ENCODE measurements at regions not wholly inside any gene's neighbourhood (a gene's known extent, or its start where the extent isn't known, plus 50 kb on each side); places are given as distances from the start of the nearest gene placed in this dataset.

DNA sequence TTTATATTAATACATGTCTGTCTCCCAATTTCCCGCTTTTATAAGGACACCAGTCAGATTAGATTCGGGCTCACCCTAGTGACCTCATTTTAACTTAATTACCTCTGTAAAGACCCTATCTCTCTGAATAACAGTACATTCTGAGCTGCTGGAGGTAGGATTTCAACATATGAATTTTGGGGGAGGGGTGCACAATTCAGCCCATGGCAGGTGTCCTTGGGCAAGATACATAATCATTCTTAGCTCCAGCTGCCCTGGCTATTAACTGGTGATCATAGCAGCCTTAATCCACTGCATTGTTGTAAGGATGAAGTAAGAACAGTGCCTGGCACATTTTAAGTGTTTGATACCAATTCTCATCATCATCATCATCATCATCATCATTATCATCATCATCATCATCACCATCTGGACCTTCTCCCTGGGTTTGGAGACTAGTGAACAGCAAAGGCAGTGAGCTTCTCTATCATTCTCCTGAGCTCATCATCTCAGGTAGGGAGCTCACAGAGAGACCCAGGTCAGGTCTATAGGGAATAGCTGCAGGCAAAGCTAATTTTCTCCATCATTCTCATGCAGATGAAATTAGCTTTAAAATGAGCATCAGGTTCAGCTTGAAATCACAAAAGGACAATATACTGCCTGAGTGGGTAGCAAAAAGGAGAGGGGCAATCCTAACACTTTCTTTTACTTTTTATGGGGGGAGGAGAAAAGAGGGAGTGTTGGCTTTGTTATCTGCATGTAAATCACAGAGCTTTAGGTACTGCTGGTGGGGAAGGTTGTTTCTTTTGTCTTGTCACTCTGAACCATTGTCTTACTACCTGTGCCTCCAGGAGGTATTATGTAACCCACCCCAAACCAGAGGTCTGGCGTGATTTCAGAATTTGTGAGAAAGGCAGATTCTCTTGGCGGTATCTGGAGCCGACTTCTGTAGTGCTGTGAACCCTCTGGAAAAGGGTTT, 125.5 kb upstream of the SPRED2 start:
- no peak for TF ChIP-seq RAD21 (IDR thresholded peaks at IDR 0.05; ENCODE audit: low read length)
- TF ChIP-seq, protein P1, sequence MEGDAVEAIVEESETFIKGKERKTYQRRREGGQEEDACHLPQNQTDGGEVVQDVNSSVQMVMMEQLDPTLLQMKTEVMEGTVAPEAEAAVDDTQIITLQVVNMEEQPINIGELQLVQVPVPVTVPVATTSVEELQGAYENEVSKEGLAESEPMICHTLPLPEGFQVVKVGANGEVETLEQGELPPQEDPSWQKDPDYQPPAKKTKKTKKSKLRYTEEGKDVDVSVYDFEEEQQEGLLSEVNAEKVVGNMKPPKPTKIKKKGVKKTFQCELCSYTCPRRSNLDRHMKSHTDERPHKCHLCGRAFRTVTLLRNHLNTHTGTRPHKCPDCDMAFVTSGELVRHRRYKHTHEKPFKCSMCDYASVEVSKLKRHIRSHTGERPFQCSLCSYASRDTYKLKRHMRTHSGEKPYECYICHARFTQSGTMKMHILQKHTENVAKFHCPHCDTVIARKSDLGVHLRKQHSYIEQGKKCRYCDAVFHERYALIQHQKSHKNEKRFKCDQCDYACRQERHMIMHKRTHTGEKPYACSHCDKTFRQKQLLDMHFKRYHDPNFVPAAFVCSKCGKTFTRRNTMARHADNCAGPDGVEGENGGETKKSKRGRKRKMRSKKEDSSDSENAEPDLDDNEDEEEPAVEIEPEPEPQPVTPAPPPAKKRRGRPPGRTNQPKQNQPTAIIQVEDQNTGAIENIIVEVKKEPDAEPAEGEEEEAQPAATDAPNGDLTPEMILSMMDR (conservative IDR thresholded peaks at IDR 0.05; ENCODE audit: low read depth, low read length) = no peak
- no peak for TF ChIP-seq POLR2A (IDR thresholded peaks at IDR 0.05; ENCODE audit: low read depth, low read length)
- TF ChIP-seq RCOR1 (IDR thresholded peaks at IDR 0.05; ENCODE audit: insufficient replicate concordance, low read length) = no peak
- no peak for TF ChIP-seq CHD1 (IDR thresholded peaks at IDR 0.05; ENCODE audit: low read depth, low read length)
- no peak for TF ChIP-seq MXI1 (IDR thresholded peaks at IDR 0.05; ENCODE audit: borderline replicate concordance, low read depth, low read length)
- TF ChIP-seq SMC3 (IDR thresholded peaks at IDR 0.05; ENCODE audit: low read depth, low read length) = no peak
- TF ChIP-seq BHLHE40 (IDR thresholded peaks at IDR 0.05; ENCODE audit: low read depth, low read length) = no peak

Data from IMR-90 (cell line).